Endodermal cell (in vitro differentiated cells): ENCODE measurements at regions not wholly inside any gene's neighbourhood (a gene's known extent, or its start where the extent isn't known, plus 50 kb on each side); places are given as distances from the start of the nearest gene placed in this dataset.

Experiments used
- DNase-seq: peaks from one replicate; pipeline ENCODE4 v3.0.0-alpha.2; 2017
- H3K27ac ChIP-seq: 2 replicates; pipeline ENCODE4 v1.5.1; 2013; ENCODE audit warnings: mild to moderate bottlenecking, low read depth, low read length, moderate library complexity
- H3K27me3 ChIP-seq: 2 replicates; pipeline ENCODE4 v1.6.1; 2013; ENCODE audit warnings: mild to moderate bottlenecking, low read length, moderate library complexity; ENCODE audit not compliant: insufficient read depth, control insufficient read depth, poor library complexity, severe bottlenecking
- H3K36me3 ChIP-seq: 2 replicates; pipeline ENCODE4 v1.7.0; 2013; ENCODE audit warnings: mild to moderate bottlenecking, low read length, moderate library complexity; ENCODE audit not compliant: control insufficient read depth, insufficient read depth
- H3K4me1 ChIP-seq: one replicate; pipeline ENCODE4 v1.7.0; 2013; ENCODE audit warnings: low read length; ENCODE audit not compliant: control insufficient read depth, insufficient read depth
- H3K4me3 ChIP-seq: 2 replicates; pipeline ENCODE4 v1.5.1; 2013; ENCODE audit warnings: mild to moderate bottlenecking, low read length, moderate library complexity
- H3K9ac ChIP-seq: 2 replicates; pipeline ENCODE4 v1.6.1; 2013; ENCODE audit warnings: mild to moderate bottlenecking, low read length, moderate library complexity; ENCODE audit not compliant: poor library complexity, severe bottlenecking; ENCODE audit errors: extremely low read depth
- H3K9me3 ChIP-seq: 2 replicates; pipeline ENCODE4 v1.6.1; 2013; ENCODE audit warnings: mild to moderate bottlenecking, low read length, moderate library complexity; ENCODE audit not compliant: control insufficient read depth
- H3K27ac Mint-ChIP-seq: 2 replicates; pipeline ENCODE4 v1.8.0; 2020; ENCODE audit warnings: mixed read lengths
- H3K27me3 Mint-ChIP-seq: 2 replicates; pipeline ENCODE4 v1.8.0; 2021; ENCODE audit warnings: mild to moderate bottlenecking, mixed read lengths; ENCODE audit not compliant: insufficient read depth
- H3K36me3 Mint-ChIP-seq: 2 replicates; pipeline ENCODE4 v1.8.0; 2020; ENCODE audit warnings: low read depth, mixed read lengths
- H3K4me1 Mint-ChIP-seq: 2 replicates; pipeline ENCODE4 v1.8.0; 2020; ENCODE audit warnings: mixed read lengths
- H3K4me3 Mint-ChIP-seq: 2 replicates; pipeline ENCODE4 v1.8.0; 2020; ENCODE audit warnings: mild to moderate bottlenecking, moderate library complexity, mixed read lengths
- H3K9me3 Mint-ChIP-seq: 2 replicates; pipeline ENCODE4 v1.8.0; 2020; ENCODE audit warnings: mild to moderate bottlenecking, mixed read lengths
- WGBS, 2 experiments: methylation state at CpG; one replicate each; pipeline versions ENCODE4 v1.1.5 to v1.1.7; 2013; ENCODE audit warnings: missing lambda C conversion rate in 2 of 2, mixed read lengths in 1 of 2; ENCODE audit not compliant: insufficient coverage in 1 of 2, insufficient read length in 1 of 2; 5-methylcytosine and 5-hydroxymethylcytosine counted together
- TF ChIP-seq, protein P1 (sequence below): fragments of 200-600 bp; sonication (generic); conservative IDR thresholded peaks from 2 replicates; pipeline ENCODE4 v1.5.0; 2021; ENCODE audit warnings: antibody characterized with exemption, mild to moderate bottlenecking

DNA sequence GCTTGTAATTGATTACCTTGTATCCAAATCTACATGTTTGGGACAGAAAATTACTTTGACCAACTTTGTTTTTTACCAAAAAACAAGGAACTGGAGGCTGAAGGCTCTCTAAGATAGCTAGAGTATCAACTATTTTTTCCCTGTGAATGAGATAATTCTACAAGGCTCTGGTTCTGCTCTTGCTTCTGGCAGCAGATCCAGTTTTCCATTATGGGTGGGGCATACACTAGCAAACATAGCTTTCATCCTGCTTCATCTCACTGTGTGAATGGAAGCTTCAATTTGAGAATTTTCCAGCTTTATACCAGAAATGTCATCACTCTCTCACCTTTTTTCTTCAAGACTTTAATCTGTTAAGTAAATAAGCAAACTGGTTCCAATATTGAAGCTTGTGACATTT lies 249.7 kb downstream of the RPRM start:
- Histone ChIP-seq H3K27ac (no peak overlapping the region), H3K9ac (no peak overlapping the region), H3K9me3 (peaks cover 6% of the 10 kb centered on the region), H3K36me3 (no peaks in the 10 kb centered on the region), H3K4me1 (no peaks in the 10 kb centered on the region), H3K27me3 (no peaks in the 10 kb centered on the region), H3K4me3 (no peak overlapping the region)
- TF ChIP-seq, protein P1, sequence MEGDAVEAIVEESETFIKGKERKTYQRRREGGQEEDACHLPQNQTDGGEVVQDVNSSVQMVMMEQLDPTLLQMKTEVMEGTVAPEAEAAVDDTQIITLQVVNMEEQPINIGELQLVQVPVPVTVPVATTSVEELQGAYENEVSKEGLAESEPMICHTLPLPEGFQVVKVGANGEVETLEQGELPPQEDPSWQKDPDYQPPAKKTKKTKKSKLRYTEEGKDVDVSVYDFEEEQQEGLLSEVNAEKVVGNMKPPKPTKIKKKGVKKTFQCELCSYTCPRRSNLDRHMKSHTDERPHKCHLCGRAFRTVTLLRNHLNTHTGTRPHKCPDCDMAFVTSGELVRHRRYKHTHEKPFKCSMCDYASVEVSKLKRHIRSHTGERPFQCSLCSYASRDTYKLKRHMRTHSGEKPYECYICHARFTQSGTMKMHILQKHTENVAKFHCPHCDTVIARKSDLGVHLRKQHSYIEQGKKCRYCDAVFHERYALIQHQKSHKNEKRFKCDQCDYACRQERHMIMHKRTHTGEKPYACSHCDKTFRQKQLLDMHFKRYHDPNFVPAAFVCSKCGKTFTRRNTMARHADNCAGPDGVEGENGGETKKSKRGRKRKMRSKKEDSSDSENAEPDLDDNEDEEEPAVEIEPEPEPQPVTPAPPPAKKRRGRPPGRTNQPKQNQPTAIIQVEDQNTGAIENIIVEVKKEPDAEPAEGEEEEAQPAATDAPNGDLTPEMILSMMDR: no peak
- Mint-ChIP-seq H3K9me3 (peaks cover 6% of the 10 kb centered on the region), H3K4me1 (no peaks in the 10 kb centered on the region), H3K27ac (no peak overlapping the region), H3K27me3 (no peaks in the 10 kb centered on the region), H3K36me3 (no peaks in the 10 kb centered on the region), H3K4me3 (no peak overlapping the region)
- DNase-seq: no peak

GRCh38 chr2:153227981-153228380 lies 250.6 kb downstream of the RPRM start:
- TF ChIP-seq, protein P1: no peak
- Mint-ChIP-seq H3K27me3 (no peaks in the 10 kb centered on the region), H3K9me3 (peaks cover 6% of the 10 kb centered on the region), H3K4me1 (no peaks in the 10 kb centered on the region), H3K27ac (no peak overlapping the region), H3K36me3 (no peaks in the 10 kb centered on the region), H3K4me3 (no peak overlapping the region)
- 83 to 94% methylated on average over 2 of the region's 2 CpGs for WGBS, 2 experiments
- Histone ChIP-seq H3K9me3 (peaks cover 6% of the 10 kb centered on the region), H3K27ac (no peak overlapping the region), H3K4me1 (no peaks in the 10 kb centered on the region), H3K36me3 (no peaks in the 10 kb centered on the region), H3K9ac (no peak overlapping the region), H3K4me3 (no peak overlapping the region), H3K27me3 (no peaks in the 10 kb centered on the region)
- no peak for DNase-seq

DNA sequence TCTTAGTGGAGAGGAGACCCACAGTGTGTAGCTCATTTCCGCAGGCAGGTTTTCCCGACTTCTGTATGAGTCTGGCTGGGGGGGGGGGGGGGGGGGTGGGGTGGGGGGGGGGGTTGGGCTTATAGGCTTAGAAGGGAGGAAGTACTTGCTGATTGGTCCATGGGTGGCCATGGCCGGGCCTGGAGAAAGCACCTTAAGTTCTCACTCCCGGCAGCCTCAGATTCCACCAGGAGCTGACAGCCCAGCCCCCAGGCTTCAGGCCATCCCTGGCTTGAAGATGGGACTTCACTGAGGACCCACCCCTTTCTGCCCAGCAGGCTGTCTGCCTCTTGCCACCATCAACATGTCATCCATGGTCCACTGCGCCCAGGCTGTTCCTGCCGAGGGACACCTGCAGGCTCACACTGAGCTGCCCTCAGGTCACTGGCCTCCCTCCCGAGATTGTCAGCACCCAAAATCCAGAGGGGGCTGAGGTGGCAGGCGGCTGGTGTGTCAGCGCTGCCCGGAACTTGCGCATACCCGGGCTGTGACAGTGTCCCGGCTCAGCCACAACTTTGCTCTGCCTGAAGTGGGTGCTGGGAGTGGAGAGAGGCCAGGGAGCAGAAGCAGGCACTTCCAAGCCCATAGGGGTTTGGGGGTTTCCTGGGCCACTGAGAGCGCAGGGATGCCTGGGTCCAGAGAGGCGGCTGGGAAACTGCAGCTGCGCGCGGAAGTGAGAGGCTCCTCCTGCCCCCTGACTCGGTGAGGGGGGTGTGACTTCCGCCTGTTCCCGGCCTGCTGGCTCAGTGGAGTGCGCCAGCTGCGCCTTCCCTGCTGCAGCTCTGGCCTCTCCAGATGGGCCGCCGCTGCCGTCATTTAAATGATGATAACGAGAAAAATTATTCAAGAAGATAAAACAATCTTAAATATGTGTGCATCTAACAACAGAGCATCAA lies 256.1 kb downstream of the RPRM start:
- Mint-ChIP-seq H3K27ac (no peak overlapping the region), H3K4me3 (no peak overlapping the region), H3K36me3 (no peaks in the 10 kb centered on the region), H3K27me3 (no peaks in the 10 kb centered on the region), H3K9me3 (peaks cover 6% of the 10 kb centered on the region), H3K4me1 (peaks cover 5% of the 10 kb centered on the region)
- DNase-seq: peak; percentile 54
- WGBS, 2 experiments: 95 to 96% methylated on average over 6 to 25 of the region's 27 CpGs
- no peak overlapping the region for H3K27ac ChIP-seq
- H3K9ac ChIP-seq: no peak overlapping the region
- H3K4me1 ChIP-seq: no peaks in the 10 kb centered on the region
- no peaks in the 10 kb centered on the region for H3K36me3 ChIP-seq
- H3K27me3 ChIP-seq: no peaks in the 10 kb centered on the region
- peaks cover 6% of the 10 kb centered on the region for H3K9me3 ChIP-seq
- TF ChIP-seq, protein P1: no peak
- H3K4me3 ChIP-seq: no peak overlapping the region
